Limb (tissue), 2 donors: ENCODE measurements at regions not wholly inside any gene's neighbourhood (a gene's known extent, or its start where the extent isn't known, plus 50 kb on each side); places are given as distances from the start of the nearest gene placed in this dataset.
"Not testable (repeated sequence)": the region's sequence is repeated elsewhere in the genome, so short reads cannot be mapped to it uniquely, and the experiment has no call there.

Experiments used
- DNase-seq, 2 donors: peaks; one replicate each; pipeline ENCODE4 v3.0.0-alpha.2; 2016; ENCODE audit errors: extremely low spot score in 2 of 2

- DNase-seq, result no peak
Measured at GRCh38 chr11:97990162-97990920, 1030.4 kb upstream of the CNTN5 start.

GRCh38 chr11:97993562-97993961 is 1027.2 kb upstream of the CNTN5 start:
- DNase-seq, result no peak

- DNase-seq, result no peak
Measured at GRCh38 chr11:97995874-97996273, 1024.9 kb upstream of the CNTN5 start.

GRCh38 chr11:97996762-97997161 is 1024.0 kb upstream of the CNTN5 start:
- no peak for DNase-seq

GRCh38 chr11:98003606-98004371 is 1017.0 kb upstream of the CNTN5 start:
- DNase-seq, result no peak

- no peak for DNase-seq
Measured at GRCh38 chr11:98007072-98007471, 1013.7 kb upstream of the CNTN5 start.

- DNase-seq, result no peak
Measured at GRCh38 chr11:98027652-98028051, 993.1 kb upstream of the CNTN5 start.

- no peak for DNase-seq
Measured at GRCh38 chr11:98029832-98030231, 990.9 kb upstream of the CNTN5 start.

- DNase-seq, result no peak
Measured at GRCh38 chr11:98036810-98037209, 983.9 kb upstream of the CNTN5 start.

- DNase-seq, result no peak
Measured at GRCh38 chr11:98040061-98040808, 980.5 kb upstream of the CNTN5 start.

- no peak for DNase-seq
Measured at GRCh38 chr11:98047647-98048046, 973.1 kb upstream of the CNTN5 start.

- DNase-seq, result no peak
Measured at GRCh38 chr11:98053851-98054250, 966.9 kb upstream of the CNTN5 start.

GRCh38 chr11:98056945-98057344 is 963.8 kb upstream of the CNTN5 start:
- DNase-seq, result no peak

- no peak for DNase-seq
Measured at GRCh38 chr11:98059488-98059887, 961.3 kb upstream of the CNTN5 start.

- no peak for DNase-seq
Measured at GRCh38 chr11:98060759-98061158, 960.0 kb upstream of the CNTN5 start.

- DNase-seq, result no peak
Measured at GRCh38 chr11:98061858-98062257, 958.9 kb upstream of the CNTN5 start.

- DNase-seq, result no peak
Measured at GRCh38 chr11:98062714-98063113, 958.0 kb upstream of the CNTN5 start.

GRCh38 chr11:98068251-98068650 is 952.5 kb upstream of the CNTN5 start:
- DNase-seq, result no peak

- DNase-seq, result not testable (repeated sequence)
Measured at GRCh38 chr11:98069147-98069546, 951.6 kb upstream of the CNTN5 start.

GRCh38 chr11:98069861-98070260 is 950.9 kb upstream of the CNTN5 start:
- no peak for DNase-seq

- DNase-seq, result no peak
Measured at GRCh38 chr11:98090861-98091505, 929.8 kb upstream of the CNTN5 start.

GRCh38 chr11:98099371-98099770 is 921.4 kb upstream of the CNTN5 start:
- no peak for DNase-seq
